ENCODE measurements at regions not wholly inside any gene's neighbourhood (a gene's known extent, or its start where the extent isn't known, plus 50 kb on each side); places are given as distances from the start of the nearest gene placed in this dataset.

DNA sequence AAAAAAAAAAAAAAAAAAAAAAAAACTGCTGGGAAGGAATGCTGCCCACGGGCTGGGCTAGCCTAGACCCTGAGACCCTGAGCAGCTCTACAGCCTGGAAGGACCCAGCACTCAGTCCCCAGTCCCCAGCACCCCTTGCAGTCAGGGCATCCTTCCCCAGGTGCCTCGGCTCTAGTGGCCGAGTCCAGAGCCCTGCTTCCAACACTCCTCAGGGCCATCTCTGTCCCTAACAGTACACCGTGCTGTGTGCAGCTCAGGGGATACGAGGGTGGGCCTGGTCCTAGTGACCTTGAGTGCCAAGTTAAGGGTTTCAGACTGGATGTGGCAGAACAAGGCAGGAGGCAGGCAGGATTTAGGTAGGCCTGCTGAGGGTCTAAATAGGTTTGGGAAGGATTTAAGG is 50.2 kb upstream of the LRP8 start:
- no peak for DNase-seq (ENCODE audit: low read depth)
- H3K4me3 ChIP-seq (ENCODE audit: low read depth, low read length) = no peak overlapping the region
- TF ChIP-seq, protein P1, sequence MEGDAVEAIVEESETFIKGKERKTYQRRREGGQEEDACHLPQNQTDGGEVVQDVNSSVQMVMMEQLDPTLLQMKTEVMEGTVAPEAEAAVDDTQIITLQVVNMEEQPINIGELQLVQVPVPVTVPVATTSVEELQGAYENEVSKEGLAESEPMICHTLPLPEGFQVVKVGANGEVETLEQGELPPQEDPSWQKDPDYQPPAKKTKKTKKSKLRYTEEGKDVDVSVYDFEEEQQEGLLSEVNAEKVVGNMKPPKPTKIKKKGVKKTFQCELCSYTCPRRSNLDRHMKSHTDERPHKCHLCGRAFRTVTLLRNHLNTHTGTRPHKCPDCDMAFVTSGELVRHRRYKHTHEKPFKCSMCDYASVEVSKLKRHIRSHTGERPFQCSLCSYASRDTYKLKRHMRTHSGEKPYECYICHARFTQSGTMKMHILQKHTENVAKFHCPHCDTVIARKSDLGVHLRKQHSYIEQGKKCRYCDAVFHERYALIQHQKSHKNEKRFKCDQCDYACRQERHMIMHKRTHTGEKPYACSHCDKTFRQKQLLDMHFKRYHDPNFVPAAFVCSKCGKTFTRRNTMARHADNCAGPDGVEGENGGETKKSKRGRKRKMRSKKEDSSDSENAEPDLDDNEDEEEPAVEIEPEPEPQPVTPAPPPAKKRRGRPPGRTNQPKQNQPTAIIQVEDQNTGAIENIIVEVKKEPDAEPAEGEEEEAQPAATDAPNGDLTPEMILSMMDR (IDR thresholded peaks at IDR 0.05; ENCODE audit: insufficient read depth, low read length) = no peak

DNA sequence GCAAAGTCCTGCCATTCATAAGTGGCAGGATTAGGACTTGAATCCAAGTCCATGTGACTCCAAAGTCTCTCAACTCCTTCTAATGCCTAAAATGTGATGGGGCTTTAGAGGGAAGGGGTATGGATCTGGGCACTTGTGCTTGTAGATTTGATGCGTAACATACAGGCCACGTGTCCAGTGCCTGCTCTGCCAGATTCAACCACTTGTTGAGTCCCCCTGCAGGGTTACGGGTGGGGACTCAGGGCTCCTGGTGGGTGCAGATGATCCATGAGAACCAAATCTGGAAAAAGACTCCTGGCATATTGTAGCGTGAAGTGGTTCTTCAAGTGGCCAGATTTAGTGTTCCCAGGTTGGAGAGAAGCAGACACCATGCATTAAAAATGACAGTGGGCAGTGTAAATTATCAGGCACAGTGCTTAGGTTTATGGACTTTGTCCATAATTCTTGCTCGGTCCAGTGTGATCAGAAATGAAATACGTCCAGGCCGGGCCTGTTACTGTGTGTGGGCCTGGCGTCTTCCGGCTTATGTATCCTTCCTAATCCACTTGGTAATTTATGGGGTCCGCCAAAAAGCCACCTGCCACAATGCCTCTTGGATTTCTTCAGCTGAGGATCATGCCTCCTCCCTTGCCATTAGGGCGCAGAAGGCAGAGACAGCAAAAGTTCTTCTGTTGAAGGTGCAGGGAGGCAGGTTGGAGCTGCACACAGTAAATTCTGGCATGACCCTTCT is 51.2 kb upstream of the LRP8 start:
- H3K4me3 ChIP-seq (ENCODE audit: low read depth, low read length) = no peak overlapping the region
- DNase-seq (ENCODE audit: low read depth) = no peak
- TF ChIP-seq, protein P1 (IDR thresholded peaks at IDR 0.05; ENCODE audit: insufficient read depth, low read length) = no peak

DNA sequence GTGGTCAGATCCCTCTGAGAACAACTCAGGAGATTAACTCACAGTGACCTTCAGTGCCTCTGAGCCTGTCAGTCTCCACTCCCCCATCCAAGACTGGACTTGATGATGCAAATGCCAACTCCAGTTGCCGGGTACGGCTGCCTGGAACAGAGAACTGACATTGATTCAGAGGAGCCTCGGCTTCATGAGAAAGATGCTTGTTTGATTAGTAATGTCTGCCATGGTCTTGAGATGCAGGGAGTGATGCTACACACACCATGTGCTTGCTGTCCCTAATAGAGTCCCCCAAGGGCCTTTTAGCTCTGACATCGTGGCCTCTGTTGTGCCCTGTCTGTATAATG is 51.8 kb upstream of the LRP8 start:
- no peak for DNase-seq (ENCODE audit: low read depth)
- TF ChIP-seq, protein P1 (IDR thresholded peaks at IDR 0.05; ENCODE audit: insufficient read depth, low read length) = no peak
- no peak overlapping the region for H3K4me3 ChIP-seq (ENCODE audit: low read depth, low read length)

DNA sequence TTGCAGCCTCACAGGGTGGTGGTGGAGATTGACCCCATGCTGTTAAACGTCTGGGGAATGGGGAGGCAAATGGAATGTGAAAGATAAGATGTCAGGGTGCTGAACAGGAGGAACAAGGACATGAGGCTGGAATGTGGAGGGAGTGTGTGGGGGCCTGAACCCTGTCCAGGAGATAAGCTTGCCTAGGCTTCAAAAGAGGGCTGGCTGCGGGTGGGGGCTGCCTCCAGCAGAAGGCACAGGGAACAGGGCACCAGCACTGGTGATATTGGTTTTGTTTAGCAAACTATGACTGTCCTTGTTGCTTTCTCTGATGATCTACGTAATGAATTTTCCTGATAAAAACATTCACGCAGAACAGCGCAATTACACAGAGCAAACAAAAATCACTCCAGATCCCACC is 52.4 kb upstream of the LRP8 start:
- no peak overlapping the region for H3K4me3 ChIP-seq (ENCODE audit: low read depth, low read length)
- TF ChIP-seq, protein P1 (IDR thresholded peaks at IDR 0.05; ENCODE audit: insufficient read depth, low read length) = no peak
- no peak for DNase-seq (ENCODE audit: low read depth)

DNA sequence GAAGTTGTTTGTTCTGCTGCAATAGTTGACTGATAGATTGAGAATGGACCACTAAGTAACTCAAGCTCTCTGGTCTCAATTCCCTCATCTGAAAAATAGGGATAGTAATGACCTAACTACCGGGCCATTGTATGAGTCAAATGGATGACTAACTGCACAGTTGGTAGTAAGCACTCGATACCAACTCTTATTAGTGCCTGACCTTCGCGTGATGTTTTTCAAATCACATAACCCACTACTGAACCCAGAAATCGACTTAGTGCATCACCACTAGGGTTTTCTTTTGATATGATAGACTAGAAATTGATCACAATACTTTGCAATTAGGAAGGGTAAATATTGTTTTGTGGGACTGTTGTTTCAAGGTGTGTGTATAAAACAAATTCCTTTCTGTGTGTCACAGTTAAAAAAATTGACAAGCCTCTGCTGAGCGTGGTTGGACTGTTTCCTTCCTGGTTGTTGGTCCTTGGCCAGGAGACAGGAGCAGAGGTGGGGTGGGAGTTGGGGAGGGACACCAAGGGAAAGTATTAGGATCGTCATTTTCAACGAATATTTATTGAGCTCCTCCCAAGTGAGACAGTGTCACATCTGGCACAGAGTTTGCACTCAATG is 54.0 kb upstream of the LRP8 start:
- DNase-seq (ENCODE audit: low read depth) = peak; percentile 37
- TF ChIP-seq, protein P1 (IDR thresholded peaks at IDR 0.05; ENCODE audit: insufficient read depth, low read length) = no peak
- H3K4me3 ChIP-seq (ENCODE audit: low read depth, low read length) = no peak overlapping the region

DNA sequence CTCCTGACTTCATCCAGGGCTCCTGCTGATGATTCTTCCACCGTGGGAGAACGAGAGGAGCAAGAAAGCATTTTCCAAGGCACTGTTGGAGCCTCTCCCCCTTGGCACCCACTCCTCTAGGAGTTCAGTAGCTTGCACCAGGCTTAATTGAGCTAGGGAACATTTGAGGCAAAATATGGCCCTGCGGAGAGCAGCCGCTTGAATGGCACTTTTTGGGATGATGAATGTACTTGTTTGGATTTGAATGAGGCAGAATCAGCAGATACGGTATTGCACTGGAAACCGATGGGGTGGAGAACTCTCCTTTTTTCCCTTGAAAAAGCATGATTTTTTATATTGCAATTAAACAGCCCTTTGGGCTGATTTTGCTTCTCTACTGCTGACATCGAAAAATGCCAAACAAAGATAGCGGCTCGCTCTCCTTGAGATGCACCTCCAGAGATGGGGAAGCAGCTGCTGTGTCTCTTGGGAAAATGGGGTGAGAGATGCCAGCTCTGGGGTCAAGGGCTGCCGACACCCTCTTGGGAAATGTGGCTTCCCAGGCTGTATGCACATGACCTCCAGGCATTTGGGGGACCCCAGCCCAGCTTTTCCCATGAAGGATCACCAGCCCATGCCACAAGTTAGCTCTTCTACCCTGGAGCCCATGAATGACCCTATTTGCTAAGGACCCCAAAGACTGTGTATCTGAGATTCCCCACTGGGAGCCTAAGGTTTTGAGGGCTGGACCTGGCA is 55.4 kb upstream of the LRP8 start:
- H3K4me3 ChIP-seq (ENCODE audit: low read depth, low read length) = no peak overlapping the region
- TF ChIP-seq, protein P1 (IDR thresholded peaks at IDR 0.05; ENCODE audit: insufficient read depth, low read length) = no peak
- DNase-seq (ENCODE audit: low read depth) = no peak
